ENCODE measurements at regions not wholly inside any gene's neighbourhood (a gene's known extent, or its start where the extent isn't known, plus 50 kb on each side); places are given as distances from the start of the nearest gene placed in this dataset.

DNA sequence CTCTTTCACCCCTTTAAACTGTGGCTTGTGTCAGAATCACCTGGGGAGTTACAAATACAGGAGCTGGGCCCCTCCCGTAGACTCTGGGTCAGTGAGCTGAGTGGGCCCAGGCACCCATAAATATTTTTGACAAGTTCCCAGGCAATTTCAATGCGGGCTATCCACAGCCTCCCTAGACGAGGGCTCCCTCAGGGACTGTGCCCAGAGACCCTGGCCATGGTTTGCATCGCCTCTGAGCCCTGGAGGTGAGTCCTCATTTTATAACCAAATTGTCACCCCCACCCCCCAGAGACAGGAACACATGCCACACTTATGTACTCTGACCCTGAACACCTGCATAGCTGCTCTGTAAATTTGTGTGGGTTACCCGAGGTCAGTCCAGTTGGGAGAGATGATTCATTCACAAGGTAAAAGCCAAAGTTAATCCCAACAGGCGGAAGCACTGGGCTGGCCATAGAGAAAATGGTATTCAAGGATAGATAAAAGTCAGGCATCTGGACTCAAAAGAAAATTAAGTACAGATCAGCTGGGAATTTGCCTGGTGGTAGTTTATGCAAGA lies 146.5 kb upstream of the SLC6A11 start:
- TF ChIP-seq, protein P1, sequence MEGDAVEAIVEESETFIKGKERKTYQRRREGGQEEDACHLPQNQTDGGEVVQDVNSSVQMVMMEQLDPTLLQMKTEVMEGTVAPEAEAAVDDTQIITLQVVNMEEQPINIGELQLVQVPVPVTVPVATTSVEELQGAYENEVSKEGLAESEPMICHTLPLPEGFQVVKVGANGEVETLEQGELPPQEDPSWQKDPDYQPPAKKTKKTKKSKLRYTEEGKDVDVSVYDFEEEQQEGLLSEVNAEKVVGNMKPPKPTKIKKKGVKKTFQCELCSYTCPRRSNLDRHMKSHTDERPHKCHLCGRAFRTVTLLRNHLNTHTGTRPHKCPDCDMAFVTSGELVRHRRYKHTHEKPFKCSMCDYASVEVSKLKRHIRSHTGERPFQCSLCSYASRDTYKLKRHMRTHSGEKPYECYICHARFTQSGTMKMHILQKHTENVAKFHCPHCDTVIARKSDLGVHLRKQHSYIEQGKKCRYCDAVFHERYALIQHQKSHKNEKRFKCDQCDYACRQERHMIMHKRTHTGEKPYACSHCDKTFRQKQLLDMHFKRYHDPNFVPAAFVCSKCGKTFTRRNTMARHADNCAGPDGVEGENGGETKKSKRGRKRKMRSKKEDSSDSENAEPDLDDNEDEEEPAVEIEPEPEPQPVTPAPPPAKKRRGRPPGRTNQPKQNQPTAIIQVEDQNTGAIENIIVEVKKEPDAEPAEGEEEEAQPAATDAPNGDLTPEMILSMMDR (IDR thresholded peaks at IDR 0.05) = no peak
- TF ChIP-seq EZH2 (IDR thresholded peaks at IDR 0.05) = no peak
